ENCODE measurements at regions not wholly inside any gene's neighbourhood (a gene's known extent, or its start where the extent isn't known, plus 50 kb on each side); places are given as distances from the start of the nearest gene placed in this dataset.

GRCh38 chr3:42031808-42032480 lies 59.2 kb upstream of the TRAK1 start:
- H3K36me3 ChIP-seq (replicated peaks in 1 of 2; ENCODE audit: control extremely low read depth in 1 of 2, control insufficient read depth in 1 of 2, extremely low read depth in 1 of 2, insufficient read depth in 2 of 2, low read length in 1 of 2) = peaks cover 0 to 30% of the 10 kb centered on the region in 2 experiments
- H4K20me1 ChIP-seq (ENCODE audit: control insufficient read depth, insufficient read depth, low read length, poor library complexity, severe bottlenecking) = peaks cover 82% of the 10 kb centered on the region
- H3K4me3 ChIP-seq (ENCODE audit: control extremely low read depth in 1 of 5, extremely low read depth in 1 of 5, insufficient read depth in 1 of 5, low read depth in 2 of 5, low read length in 4 of 5) = no peak overlapping the region
- CTCF ChIA-PET = interaction anchor here (1.0 to 1.9 kb wide), 3 partner anchors 17 to 70 kb away, joined by 3 to 12 read pairs (median 4); partner anchors contain the start of gene ULK4
- H3K79me2 ChIP-seq (ENCODE audit: control insufficient read depth, insufficient read depth, low read length) = peaks cover 96% of the 10 kb centered on the region
- Mint-ChIP-seq H3K27ac (no peak overlapping the region), H3K4me3 (no peak overlapping the region), H3K9me3 (ENCODE audit: insufficient read depth) (no peaks in the 10 kb centered on the region), H3K4me1 (peaks cover 74% of the 10 kb centered on the region), H3K27me3 (no peaks in the 10 kb centered on the region)
- no peaks in the 10 kb centered on the region for H3K27me3 ChIP-seq (replicated peaks in 1 of 4; ENCODE audit: control extremely low read depth in 1 of 4, control insufficient read depth in 3 of 4, insufficient read depth in 4 of 4, low read length in 3 of 4)
- H3K9me3 ChIP-seq (ENCODE audit: control extremely low read depth in 1 of 3, control insufficient read depth in 2 of 3, insufficient read depth in 1 of 3, low read length in 2 of 3) = peaks cover 0 to 8% (median 0%) of the 10 kb centered on the region in 3 donors
- H3K27ac ChIP-seq (ENCODE audit: low read length in 2 of 2) = peak overlapping the region in 1 of 2 donors; percentile 3
- no peak for ATAC-seq (ENCODE audit: low read depth)
- no peak overlapping the region for H2AFZ ChIP-seq (ENCODE audit: insufficient read depth, low read depth, low read length, poor library complexity, severe bottlenecking)
- intact Hi-C loops (cut with micrococcal nuclease) = no loop called here
- peaks cover 33 to 76% of the 10 kb centered on the region in 2 donors for H3K4me1 ChIP-seq (ENCODE audit: control insufficient read depth in 2 of 2, insufficient read depth in 2 of 2, low read length in 2 of 2)
- DNase-seq = no peak
- TF ChIP-seq CTCF (IDR thresholded peaks at IDR 0.05) = no peak
- TF ChIP-seq EZH2 (IDR thresholded peaks at IDR 0.05; ENCODE audit: borderline replicate concordance, insufficient read depth, low read depth, low read length, poor library complexity, severe bottlenecking) = no peak
- no peak overlapping the region for H3K4me2 ChIP-seq (replicated peaks; ENCODE audit: low read depth, low read length, poor library complexity, severe bottlenecking)
- POLR2A ChIA-PET = no interaction called here
- no peak overlapping the region for H3K9ac ChIP-seq (ENCODE audit: low read length)
- 93% methylated on average over 7 of the region's 8 CpGs for WGBS (ENCODE audit: insufficient coverage)

GRCh38 chr3:42028474-42028873 lies 62.7 kb upstream of the TRAK1 start:
- intact Hi-C loops (cut with micrococcal nuclease) = no loop called here
- H3K9me3 ChIP-seq (ENCODE audit: control extremely low read depth in 1 of 3, control insufficient read depth in 2 of 3, insufficient read depth in 1 of 3, low read length in 2 of 3) = peaks cover 0 to 8% (median 0%) of the 10 kb centered on the region in 3 donors
- H3K9ac ChIP-seq (ENCODE audit: low read length) = no peak overlapping the region
- DNase-seq (no peak), ATAC-seq (ENCODE audit: low read depth) (no peak)
- H3K4me3 ChIP-seq (ENCODE audit: control extremely low read depth in 1 of 5, extremely low read depth in 1 of 5, insufficient read depth in 1 of 5, low read depth in 2 of 5, low read length in 4 of 5) = no peak overlapping the region
- Mint-ChIP-seq H3K4me3 (no peak overlapping the region), H3K27me3 (no peaks in the 10 kb centered on the region), H3K9me3 (ENCODE audit: insufficient read depth) (no peaks in the 10 kb centered on the region), H3K27ac (peak overlapping the region; percentile 33), H3K4me1 (peaks cover 73% of the 10 kb centered on the region)
- CTCF ChIA-PET = interaction anchor here (1.6 kb wide), 1 partner anchor 71 kb away, joined by 5 read pairs; no protein-coding TSS in a partner anchor
- peaks cover 0 to 6% of the 10 kb centered on the region in 2 experiments for H3K36me3 ChIP-seq (replicated peaks in 1 of 2; ENCODE audit: control extremely low read depth in 1 of 2, control insufficient read depth in 1 of 2, extremely low read depth in 1 of 2, insufficient read depth in 2 of 2, low read length in 1 of 2)
- POLR2A ChIA-PET = no interaction called here
- TF ChIP-seq CTCF (IDR thresholded peaks at IDR 0.05) = no peak
- no peak for TF ChIP-seq EZH2 (IDR thresholded peaks at IDR 0.05; ENCODE audit: borderline replicate concordance, insufficient read depth, low read depth, low read length, poor library complexity, severe bottlenecking)
- no peak overlapping the region for H2AFZ ChIP-seq (ENCODE audit: insufficient read depth, low read depth, low read length, poor library complexity, severe bottlenecking)
- peaks cover 98% of the 10 kb centered on the region for H3K79me2 ChIP-seq (ENCODE audit: control insufficient read depth, insufficient read depth, low read length)
- WGBS (ENCODE audit: insufficient coverage) = 95% methylated on average over 2 of the region's 2 CpGs
- no peaks in the 10 kb centered on the region for H3K27me3 ChIP-seq (replicated peaks in 1 of 4; ENCODE audit: control extremely low read depth in 1 of 4, control insufficient read depth in 3 of 4, insufficient read depth in 4 of 4, low read length in 3 of 4)
- H4K20me1 ChIP-seq (ENCODE audit: control insufficient read depth, insufficient read depth, low read length, poor library complexity, severe bottlenecking) = peaks cover 82% of the 10 kb centered on the region
- no peak overlapping the region for H3K27ac ChIP-seq (ENCODE audit: low read length in 2 of 2)
- H3K4me2 ChIP-seq (replicated peaks; ENCODE audit: low read depth, low read length, poor library complexity, severe bottlenecking) = no peak overlapping the region
- H3K4me1 ChIP-seq (ENCODE audit: control insufficient read depth in 2 of 2, insufficient read depth in 2 of 2, low read length in 2 of 2) = peaks cover 40 to 72% of the 10 kb centered on the region in 2 donors
